HG02981 (cell line): ENCODE measurements at regions not wholly inside any gene's neighbourhood (a gene's known extent, or its start where the extent isn't known, plus 50 kb on each side); places are given as distances from the start of the nearest gene placed in this dataset.

Experiments used
- ATAC-seq: cut with Tn5 transposase; IDR thresholded peaks from one replicate; pipeline ENCODE4 v1.9.1; 2021; ENCODE audit warnings: mild to moderate bottlenecking, moderate library complexity; ENCODE audit not compliant: unreplicated experiment

DNA sequence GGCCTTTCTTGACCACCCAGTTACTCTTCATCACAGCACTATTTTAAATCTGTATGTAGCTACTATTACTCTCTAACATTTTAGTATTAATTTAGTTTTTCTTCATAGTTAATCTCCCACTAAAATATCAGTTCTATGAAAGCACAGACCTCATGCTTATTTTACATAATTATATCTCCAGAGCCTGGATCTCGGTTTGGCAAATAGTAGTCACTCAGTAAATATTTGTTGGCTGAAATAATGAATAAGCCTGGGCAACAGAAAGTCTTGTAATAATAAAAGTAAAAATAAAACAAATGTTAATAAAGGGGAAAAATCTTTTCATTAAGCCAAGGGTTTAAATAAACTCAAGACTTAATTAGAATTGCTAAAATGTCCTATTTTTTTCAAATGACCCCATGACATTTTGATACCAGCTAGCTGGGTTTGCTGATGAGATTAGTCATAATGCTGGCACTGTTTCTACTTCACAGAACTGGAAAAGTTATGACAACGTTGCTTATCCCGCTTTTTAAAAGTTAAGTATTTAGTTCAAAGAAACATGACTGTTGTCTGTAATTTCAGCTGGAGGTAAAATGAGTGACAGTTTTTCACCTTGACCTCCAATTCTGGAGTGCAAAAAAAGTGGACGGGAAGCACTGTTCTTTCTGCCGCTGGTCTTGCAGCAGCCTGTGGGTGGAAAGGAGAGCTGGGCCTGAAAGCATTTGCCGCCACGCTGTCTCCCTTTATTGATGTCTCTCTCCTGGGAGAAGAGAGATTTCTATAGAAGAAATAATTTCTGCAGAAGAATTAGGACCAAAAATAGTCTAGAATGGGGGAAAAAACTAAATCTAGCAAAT, 85.2 kb upstream of the SPATA13 start:
- ATAC-seq: no peak

DNA sequence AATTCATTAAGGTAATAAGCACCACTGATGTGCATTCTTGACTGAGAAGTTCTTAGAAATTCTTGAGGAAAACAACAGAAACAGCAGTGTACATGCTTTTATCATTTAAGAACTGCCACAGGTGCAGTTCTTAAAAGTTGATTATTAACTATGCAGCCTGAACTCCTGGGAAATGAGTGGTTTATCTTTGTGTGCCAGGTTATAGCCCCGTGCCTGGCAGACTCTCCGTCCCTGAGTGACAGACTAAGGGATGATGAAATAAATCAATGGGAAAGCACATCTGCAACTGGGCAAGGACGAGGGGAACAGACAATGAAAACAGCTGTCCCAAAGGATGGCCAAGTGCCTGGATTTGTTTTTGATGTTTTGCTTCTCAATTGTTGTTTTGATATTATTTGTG, 84.4 kb upstream of the SPATA13 start:
- no peak for ATAC-seq

DNA sequence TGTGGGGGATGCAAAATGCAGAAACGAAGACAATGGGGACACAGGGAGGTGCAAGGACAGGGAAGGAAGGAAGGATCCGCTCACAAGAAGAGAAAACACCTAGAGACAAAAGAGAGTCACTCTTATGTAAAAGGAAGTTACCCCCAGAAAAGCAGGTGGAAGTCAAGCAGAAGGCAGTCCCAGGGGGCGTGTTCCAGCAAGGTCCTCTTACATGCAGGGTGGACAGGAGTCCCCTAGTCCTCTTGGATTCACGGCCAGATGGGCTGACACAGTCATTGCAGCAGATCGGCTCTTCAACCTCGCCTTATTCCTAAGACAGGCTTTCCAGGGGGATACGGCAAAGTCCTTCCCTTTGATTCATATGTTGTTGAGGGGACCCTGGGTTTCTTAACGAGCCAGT, 83.9 kb upstream of the SPATA13 start:
- no peak for ATAC-seq

DNA sequence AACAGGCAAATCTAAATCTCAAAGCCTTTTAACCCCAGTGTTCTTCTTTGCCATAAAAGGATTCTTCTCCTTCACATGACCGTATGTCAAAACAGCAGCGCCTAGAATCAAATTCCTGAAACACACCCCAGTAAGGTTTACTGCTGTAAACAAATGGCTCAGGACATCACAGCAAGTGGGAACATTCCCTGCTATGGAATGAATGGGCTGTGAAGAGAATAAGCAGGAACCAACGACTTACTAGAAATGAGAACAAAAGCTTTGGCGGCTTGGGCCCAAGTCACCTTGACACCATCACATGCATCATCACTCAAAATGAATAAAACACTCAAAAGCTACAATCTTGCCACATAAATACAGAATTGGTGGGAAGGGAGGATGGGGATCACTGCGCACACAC, 80.4 kb upstream of the SPATA13 start:
- no peak for ATAC-seq

DNA sequence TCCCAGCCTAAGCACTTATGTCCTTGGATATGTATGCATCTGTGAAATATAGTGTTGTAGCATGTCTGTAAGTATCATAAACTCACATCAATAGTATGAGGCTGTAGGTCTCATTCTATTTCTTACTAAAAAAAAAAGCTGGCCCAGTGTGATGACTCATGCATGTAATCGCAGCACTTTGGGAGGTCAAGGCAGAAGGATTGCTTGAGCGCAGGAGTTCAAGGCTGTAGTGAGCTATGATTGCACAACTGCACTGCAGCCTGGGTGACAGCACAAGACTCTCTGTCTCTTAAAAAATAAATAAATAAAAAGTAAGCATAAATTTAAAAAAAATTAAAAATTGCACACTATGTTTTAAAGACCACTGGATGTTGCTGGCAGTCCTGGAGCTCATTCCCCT, 79.1 kb upstream of the SPATA13 start:
- ATAC-seq: no peak

DNA sequence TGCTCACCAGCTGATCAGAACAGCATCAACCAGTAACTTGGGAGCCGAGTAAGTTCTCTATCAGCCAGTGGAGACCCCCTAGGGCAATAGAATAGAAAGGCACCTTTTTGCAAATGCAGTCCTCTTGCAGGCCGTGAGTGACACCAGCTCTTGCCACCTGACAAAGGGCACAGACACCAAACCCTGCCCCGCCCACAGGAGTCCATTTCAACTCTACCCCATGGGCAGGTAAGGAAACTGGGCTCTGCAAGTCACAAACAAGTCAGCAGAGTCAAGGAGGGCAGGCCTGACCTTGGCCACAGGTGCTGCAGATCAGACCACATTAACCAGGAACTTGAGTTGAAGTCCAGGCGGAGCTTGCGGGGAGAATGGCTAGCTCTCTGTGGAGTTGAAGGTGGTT, 77.4 kb upstream of the SPATA13 start:
- no peak for ATAC-seq

DNA sequence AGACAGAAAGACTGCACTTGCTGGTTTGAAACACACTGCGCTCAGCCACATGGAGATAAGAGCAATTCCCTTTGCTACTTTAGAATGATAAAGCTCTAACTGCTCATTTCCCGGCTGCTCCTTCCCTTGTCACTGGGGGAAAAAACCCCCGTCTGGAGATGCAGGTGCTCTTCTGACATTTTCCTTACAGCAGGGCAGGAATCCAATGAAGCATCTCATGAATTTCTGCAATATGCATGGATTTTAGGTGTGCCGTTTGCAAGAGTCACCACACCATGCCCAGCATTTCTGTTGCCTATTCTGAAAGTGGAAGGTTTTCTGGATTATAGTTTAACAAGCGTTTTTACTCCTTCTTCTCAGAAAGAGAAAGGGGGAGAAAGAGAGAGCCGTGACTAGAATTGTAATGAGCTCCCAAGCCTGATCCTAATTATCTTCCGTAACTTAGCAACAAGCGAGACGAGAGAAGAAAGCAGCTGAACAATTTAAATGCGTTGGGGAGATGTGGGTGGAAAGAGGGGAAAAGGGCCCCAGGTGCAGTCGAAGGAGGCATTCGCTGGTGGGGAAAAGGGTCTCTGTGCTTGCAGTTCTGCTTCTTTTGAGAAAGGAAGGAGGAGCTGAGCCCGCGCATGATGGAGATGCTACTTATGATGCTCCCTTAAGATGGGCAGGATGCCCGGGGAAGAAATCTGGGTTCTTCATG, 76.6 kb upstream of the SPATA13 start:
- no peak for ATAC-seq

DNA sequence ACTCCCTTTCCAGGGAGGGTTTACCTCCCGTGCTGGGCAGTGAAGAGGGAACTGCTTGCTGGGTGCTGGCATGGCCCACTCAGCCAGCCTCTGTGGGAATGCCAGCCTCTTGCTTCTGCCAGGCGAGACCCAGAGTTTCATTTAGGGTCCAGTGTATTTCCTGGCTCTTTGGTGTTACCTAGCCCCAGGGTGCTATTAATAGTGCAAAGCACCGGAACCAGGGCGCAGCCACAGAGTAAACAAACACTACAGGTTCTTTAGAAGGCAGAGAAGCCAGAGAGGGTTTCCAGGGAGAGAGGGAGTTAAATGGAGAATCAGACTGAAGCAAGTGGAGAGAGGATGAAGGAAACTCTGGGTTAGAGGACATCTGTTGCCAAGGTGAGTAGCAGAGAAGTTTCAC, 74.9 kb upstream of the SPATA13 start:
- no peak for ATAC-seq

DNA sequence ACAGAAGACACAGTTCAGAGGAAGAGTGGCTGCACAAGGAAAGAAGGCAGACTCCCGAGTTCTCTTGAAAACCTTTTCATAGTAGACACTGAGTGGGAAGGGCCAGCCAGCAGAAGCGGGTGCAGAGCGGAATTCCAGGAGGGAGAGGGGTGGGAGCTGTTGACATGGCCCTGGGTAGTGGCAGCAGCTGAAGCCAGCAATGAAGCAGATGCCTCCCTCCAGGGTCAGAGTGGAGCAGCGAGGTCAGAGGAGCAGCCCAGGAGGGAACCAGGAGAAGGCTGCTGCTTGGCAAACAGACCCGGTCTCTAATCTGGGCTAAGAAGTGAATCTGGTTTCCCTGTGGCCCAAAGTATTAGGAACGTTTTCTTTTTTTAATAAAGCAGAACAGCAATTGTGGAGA, 73.9 kb upstream of the SPATA13 start:
- no peak for ATAC-seq

DNA sequence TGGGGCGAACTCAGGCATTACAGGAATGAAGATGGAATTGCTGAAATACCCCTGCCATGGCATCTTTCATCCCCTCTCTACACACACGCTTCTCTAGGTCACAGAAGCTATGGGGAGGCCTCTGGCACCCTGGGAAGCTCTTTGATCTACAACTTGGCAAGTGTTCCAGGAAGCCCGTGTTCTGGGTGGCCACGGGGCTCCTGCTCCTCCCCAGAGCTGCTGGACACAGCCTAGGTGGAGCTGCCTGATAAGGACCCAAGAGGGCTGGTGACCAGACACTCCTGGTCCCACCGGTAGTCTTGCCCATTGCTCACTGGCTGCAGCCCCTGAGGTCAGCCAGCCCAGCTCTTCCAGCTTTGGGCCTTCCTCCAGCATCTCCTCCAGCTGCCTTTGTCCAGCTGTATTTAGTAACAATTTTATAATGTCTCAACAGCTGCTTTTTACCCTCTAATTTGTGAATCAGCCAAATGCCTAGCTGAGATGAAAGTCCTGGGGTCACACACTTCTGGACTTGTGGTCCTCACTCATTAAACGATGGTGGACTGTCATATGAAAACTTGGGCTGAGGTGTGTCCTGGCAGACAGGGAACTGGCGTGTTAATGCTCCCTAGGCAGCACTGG, 72.8 kb upstream of the SPATA13 start:
- no peak for ATAC-seq

DNA sequence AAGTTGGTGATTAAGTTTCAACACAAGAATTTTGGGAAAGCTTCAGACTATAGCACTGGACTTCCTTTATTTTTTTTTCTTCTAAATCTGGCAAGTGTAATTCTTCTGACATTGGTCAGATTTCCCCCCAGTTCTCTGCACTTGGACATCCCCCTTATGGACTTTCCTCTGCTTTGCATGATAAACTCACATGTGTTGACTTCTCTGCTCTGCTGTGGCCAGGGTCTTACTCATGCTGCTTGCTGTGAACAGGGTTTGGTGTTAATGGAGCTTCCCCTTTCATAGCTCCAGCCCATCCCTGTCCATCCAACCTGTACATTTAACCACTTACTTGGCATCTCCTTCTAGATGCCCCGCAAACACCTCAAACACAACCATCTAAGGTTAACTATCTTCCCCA, 70.5 kb upstream of the SPATA13 start:
- ATAC-seq: no peak

DNA sequence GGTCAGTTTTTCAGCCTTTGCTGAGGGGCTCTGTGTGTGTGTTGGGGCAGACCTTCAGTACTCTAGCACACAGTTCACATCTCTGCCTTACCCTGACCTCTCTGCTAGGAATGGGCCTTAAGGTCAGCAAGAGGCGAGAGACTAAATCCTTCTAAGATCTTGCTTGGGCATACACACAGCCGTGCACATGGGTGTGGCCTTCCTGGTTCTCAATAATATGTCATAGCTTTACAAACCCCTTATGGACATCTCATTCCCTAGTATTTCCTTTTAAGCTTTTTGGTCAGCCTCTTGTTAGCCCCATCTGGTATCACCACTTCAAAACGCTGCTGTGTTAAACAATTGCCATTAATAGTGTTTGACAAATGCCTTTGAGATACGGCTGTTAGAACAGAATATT, 69.4 kb upstream of the SPATA13 start:
- no peak for ATAC-seq

DNA sequence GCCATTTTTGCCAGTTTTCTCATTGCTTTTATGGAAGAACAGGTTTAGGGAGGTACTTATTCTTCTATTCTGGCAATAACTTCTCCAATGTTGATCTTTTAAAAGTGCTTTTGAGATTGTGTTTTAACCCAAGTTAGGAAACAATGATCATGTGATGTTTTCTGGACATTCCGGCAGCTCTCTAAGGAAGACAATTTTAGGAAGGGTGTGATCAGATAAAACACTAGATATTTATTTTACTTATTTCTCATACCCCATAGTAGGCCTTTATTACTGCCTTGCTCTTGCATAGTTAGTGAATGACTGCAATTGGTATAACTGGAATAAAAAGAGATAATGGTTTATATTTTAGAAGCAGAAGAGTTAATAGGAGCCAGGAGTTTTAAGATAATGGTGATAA, 68.4 kb upstream of the SPATA13 start:
- ATAC-seq: no peak

DNA sequence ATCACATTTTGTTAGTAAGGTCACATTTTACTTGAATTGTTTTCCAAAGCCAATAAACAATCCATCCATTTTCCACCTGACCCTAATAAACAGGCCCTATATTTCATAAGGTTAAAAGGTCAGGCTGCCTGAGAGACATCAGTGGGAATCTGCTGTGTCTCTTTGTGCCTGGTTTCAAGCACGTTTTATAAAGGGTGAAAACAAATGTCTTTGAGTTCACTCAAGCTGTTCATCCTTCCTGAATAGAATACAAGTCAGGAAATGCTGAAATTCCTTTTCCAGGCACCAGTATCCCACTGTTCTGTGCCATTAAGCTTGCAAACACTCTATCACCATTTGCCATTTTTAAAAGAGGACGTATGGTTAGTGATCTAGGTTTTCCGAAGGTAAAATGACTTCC, 67.5 kb upstream of the SPATA13 start:
- no peak for ATAC-seq

DNA sequence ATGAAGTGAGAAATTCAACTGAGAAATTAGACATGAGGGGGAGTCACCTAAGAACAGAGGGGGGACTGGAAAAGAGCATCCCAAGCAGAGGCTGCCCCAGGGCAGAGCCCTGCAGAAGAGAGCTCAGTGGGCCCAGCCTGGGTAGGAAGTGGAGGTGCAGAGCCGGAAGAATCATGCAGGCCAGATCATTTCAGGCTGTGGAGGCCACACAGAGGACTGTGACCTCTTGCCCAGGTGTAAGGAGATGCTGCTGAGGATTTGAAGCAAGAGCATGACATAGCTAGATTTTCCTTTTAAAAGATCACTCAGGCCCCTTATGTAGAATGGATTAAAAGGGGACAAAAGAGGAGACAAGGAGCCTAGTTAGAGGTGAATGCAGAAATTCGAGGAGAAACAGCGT, 63.9 kb upstream of the SPATA13 start:
- ATAC-seq: no peak

DNA sequence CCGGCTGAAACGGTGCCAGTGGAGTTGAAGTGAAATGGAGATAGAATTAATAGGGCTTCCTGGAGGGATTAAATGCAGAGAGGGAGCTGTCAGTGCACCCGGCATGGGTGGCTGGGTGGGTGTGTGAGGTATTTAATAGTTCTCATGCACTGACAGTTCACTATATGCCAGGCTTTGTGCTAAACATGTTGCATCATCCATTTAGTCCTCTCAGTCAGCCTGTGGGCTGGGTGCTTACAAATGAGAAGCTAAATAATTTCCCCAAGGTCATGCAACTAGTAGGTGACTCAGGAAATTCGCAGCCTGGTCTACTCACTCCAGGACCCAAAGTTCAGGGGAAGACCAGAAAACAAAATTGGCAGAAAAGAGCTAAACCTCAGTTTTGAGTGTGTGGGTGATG, 63.5 kb upstream of the SPATA13 start:
- no peak for ATAC-seq

DNA sequence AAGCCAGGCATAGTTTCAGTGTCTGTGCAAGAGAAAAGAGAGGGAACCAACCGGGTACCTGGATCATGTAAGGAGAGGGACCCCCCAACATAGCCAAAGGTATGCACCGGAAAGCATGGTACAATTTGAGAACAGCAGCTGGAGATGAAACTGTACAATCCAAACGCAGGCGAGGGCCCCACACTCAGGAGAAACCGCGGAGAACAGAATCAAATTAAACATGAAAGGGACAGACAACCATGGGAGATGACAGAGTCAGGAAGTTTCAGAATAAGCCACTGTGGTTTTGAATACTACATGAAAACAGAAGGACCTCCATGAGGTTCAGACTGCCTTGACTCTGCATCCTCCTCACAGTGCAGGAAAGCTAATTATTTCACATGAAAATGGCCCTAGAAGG, 62.9 kb upstream of the SPATA13 start:
- ATAC-seq: no peak

DNA sequence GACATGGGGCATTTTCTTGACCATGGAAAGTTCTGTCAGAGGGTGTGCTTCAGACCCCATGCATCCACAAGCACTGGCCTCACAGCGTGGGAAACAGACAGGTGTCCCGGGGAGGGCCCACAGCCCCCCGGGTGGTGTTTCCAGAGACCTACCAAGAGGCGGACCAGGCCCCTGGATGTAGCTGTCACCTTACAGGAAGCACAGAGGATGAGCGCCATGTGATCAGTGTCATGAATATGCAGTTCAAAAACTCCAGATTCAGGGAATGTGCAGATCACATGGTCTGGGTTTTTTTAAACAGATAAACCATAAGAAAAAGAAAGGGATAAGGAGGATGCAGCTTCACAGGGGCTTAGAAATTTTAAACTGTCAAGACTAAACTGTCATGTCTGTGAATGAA, 61.0 kb upstream of the SPATA13 start:
- ATAC-seq: no peak

DNA sequence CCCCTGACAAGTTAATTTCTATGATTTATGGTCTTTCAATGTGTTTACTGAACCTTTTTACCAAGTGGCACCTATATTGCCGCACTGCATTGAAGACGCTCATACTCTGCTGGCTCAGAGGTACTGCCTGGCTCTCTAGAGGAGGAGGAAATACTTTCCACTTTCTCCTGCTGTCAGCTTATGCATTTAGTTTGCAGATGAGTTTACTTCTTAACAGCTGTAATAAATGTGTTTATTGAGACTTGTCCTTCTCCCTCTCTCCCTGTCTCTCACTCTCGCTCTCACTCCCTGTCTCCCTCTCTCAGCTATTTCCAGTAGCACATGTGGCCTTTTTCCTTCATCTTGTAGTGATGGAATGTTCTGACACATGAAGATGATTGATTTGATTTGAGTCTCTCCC, 60.3 kb upstream of the SPATA13 start:
- no peak for ATAC-seq

DNA sequence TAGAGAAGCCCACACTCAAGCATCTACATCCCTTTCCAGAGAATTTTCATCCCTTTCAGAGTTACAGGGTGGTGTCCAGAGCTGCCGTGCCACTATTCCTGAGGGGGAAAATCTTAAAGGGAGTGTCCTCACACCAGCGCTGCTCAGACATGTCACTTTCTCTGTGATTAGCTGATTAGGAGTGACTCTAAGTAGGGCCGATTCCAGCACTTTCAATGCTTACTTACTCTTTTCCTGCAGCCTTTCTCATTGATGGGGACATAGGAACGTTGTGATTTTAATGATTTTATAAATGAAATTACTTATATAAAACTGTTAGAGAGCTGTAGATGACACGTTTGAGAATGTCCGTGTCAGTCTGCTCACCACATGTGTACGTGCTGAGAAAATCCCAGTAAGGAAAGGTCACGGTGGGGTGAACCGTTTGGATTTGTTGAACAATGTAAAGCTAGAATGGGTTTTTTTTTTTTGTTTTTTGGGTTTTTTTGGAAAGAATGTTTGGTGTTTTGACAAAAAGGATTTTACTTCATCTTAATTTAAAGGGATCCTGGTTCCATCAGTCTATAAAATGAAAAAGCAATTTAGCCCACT, 56.6 kb upstream of the SPATA13 start:
- ATAC-seq: no peak

DNA sequence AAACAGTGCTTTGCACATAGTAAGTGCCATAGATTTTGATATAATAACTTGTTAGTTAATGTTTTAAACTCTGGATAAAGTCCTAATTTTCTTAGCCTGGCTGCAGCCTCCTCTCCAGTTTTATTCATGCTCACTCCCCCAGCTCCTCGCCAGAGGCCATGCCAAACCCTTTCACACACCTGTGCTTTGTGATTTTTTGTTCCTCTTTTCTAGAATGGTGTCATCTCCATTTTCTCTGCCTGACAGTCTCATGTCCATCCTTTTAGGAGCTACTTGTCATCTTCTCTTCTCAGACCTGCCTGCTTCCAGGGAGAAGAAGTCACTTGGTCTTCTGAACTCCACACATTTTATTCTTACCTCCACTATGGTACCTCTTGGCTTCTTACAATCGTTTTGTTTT, 55.8 kb upstream of the SPATA13 start:
- ATAC-seq: no peak

DNA sequence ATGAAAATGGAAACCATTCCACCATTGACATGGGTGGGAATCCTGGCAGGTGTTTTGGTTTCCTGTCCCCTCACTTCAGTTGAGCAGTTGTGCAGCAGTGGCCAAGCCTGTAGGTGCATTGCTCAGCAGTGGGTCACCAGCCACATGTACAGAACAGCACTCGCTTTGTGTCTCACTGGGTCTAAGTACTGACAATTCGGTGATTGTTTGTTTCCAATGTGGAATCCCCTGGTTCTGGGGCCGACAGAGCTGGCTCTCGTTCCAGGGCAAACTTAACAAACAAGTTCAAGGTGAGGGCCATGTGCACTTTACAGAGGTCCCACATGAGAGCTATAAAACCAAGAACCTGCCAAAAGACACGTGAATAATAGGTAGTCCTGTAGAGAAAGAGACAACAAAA, 54.1 kb upstream of the SPATA13 start:
- no peak for ATAC-seq
